Central memory CD4-positive, alpha-beta T cell (primary cell): ENCODE measurements at regions not wholly inside any gene's neighbourhood (a gene's known extent, or its start where the extent isn't known, plus 50 kb on each side); places are given as distances from the start of the nearest gene placed in this dataset.

Experiments used
- DNase-seq: peaks from one replicate; pipeline ENCODE4 v3.0.0; 2022

- DNase-seq, result no peak
Observed at GRCh38 chr1:168970926-168971659, 135.4 kb upstream of the ATP1B1 start.

GRCh38 chr1:168972225-168972624 is 134.3 kb upstream of the ATP1B1 start:
- DNase-seq, result no peak

GRCh38 chr1:168972887-168973286 is 133.6 kb upstream of the ATP1B1 start:
- no peak for DNase-seq

GRCh38 chr1:168974117-168974516 is 132.4 kb upstream of the ATP1B1 start:
- DNase-seq, result no peak

GRCh38 chr1:168974611-168975010 is 131.9 kb upstream of the ATP1B1 start:
- DNase-seq, result no peak

GRCh38 chr1:168976267-168976666 is 130.2 kb upstream of the ATP1B1 start:
- DNase-seq, result no peak

- no peak for DNase-seq
Observed at GRCh38 chr1:168977618-168978017, 128.9 kb upstream of the ATP1B1 start.

- no peak for DNase-seq
Observed at GRCh38 chr1:168979276-168979675, 127.2 kb upstream of the ATP1B1 start.

- no peak for DNase-seq
Observed at GRCh38 chr1:168980180-168980579, 126.3 kb upstream of the ATP1B1 start.

- DNase-seq, result no peak
Observed at GRCh38 chr1:168980656-168981055, 125.8 kb upstream of the ATP1B1 start.

GRCh38 chr1:168982778-168983177 is 123.7 kb upstream of the ATP1B1 start:
- DNase-seq, result no peak

GRCh38 chr1:168987330-168987729 is 119.2 kb upstream of the ATP1B1 start:
- no peak for DNase-seq

GRCh38 chr1:168987923-168988322 is 118.6 kb upstream of the ATP1B1 start:
- no peak for DNase-seq

GRCh38 chr1:168989985-168990384 is 116.5 kb upstream of the ATP1B1 start:
- DNase-seq, result no peak

GRCh38 chr1:168991667-168992475 is 114.6 kb upstream of the ATP1B1 start:
- no peak for DNase-seq

- DNase-seq, result no peak
Observed at GRCh38 chr1:169001353-169001752, 105.1 kb upstream of the ATP1B1 start.

- no peak for DNase-seq
Observed at GRCh38 chr1:169003864-169004516, 102.5 kb upstream of the ATP1B1 start.

- no peak for DNase-seq
Observed at GRCh38 chr1:169005776-169006175, 100.7 kb upstream of the ATP1B1 start.

GRCh38 chr1:169009666-169010065 is 96.8 kb upstream of the ATP1B1 start:
- no peak for DNase-seq

- DNase-seq, result no peak
Observed at GRCh38 chr1:169012416-169012815, 94.1 kb upstream of the ATP1B1 start.

GRCh38 chr1:169013821-169014220 is 92.7 kb upstream of the ATP1B1 start:
- no peak for DNase-seq

- no peak for DNase-seq
Observed at GRCh38 chr1:169015464-169015863, 91.0 kb upstream of the ATP1B1 start.

- no peak for DNase-seq
Observed at GRCh38 chr1:169018751-169019150, 87.7 kb upstream of the ATP1B1 start.
